ENCODE measurements at regions not wholly inside any gene's neighbourhood (a gene's known extent, or its start where the extent isn't known, plus 50 kb on each side); places are given as distances from the start of the nearest gene placed in this dataset.
A peak's percentile ranks its signal among the peaks of the same experiment; 100 is the strongest.

GRCh38 chr2:71842744-71843143, 304.9 kb downstream of the CYP26B1 start:
- WGBS, 4 donors: 96 to 97% (median 97%) methylated on average over 4 of the region's 4 CpGs
- Histone ChIP-seq H3K27ac (no peak overlapping the region), H3K4me3 (no peak overlapping the region), H3K9me3 (no peaks in the 10 kb centered on the region), H3K36me3 (no peaks in the 10 kb centered on the region), H3K27me3 (peaks cover 0 to 4% (median 0%) of the 10 kb centered on the region in 9 donors), H3K4me1 (peaks cover 0 to 11% (median 0%) of the 10 kb centered on the region in 12 donors)
- intact Hi-C loops (cut with DNase I): no loop called here
- DNase-seq: no peak
- TF ChIP-seq CTCF (IDR thresholded peaks at IDR 0.05) (no peak), POLR2A (IDR thresholded peaks at IDR 0.05) (no peak)
- ATAC-seq: no peak

- no peaks in the 10 kb centered on the region for H3K9me3 ChIP-seq
- no peaks in the 10 kb centered on the region for H3K36me3 ChIP-seq
- ATAC-seq (no peak), DNase-seq (no peak)
- intact Hi-C loops (cut with DNase I): no loop called here
- 75 to 87% (median 80%) methylated on average over 2 of the region's 2 CpGs for WGBS, 4 donors
- no peak overlapping the region for H3K4me3 ChIP-seq
- peaks cover 0 to 4% (median 0%) of the 10 kb centered on the region in 9 donors for H3K27me3 ChIP-seq
- TF ChIP-seq POLR2A (IDR thresholded peaks at IDR 0.05) (no peak), CTCF (IDR thresholded peaks at IDR 0.05) (no peak)
- H3K27ac ChIP-seq: no peak overlapping the region
- peaks cover 0 to 11% (median 0%) of the 10 kb centered on the region in 12 donors for H3K4me1 ChIP-seq
Measured at GRCh38 chr2:71839826-71840225, 307.8 kb downstream of the CYP26B1 start.

GRCh38 chr2:71834796-71835195, 312.9 kb downstream of the CYP26B1 start:
- WGBS, 4 donors: 85 to 95% (median 90%) methylated on average over 2 of the region's 2 CpGs
- TF ChIP-seq CTCF (IDR thresholded peaks at IDR 0.05) (no peak), POLR2A (IDR thresholded peaks at IDR 0.05) (no peak)
- DNase-seq (no peak), ATAC-seq (no peak)
- Histone ChIP-seq H3K27ac (no peak overlapping the region), H3K27me3 (no peaks in the 10 kb centered on the region), H3K9me3 (peaks cover 0 to 8% (median 0%) of the 10 kb centered on the region in 12 donors), H3K4me3 (no peak overlapping the region), H3K4me1 (peaks cover 0 to 37% (median 15%) of the 10 kb centered on the region in 12 donors), H3K36me3 (no peaks in the 10 kb centered on the region)
- intact Hi-C loops (cut with DNase I): no loop called here

GRCh38 chr2:71833855-71834560, 313.7 kb downstream of the CYP26B1 start:
- no peak for TF ChIP-seq CTCF (IDR thresholded peaks at IDR 0.05)
- no peak for TF ChIP-seq POLR2A (IDR thresholded peaks at IDR 0.05)
- H3K4me3 ChIP-seq: no peak overlapping the region
- intact Hi-C loops (cut with DNase I): no loop called here
- no peaks in the 10 kb centered on the region for H3K36me3 ChIP-seq
- peaks cover 0 to 8% (median 0%) of the 10 kb centered on the region in 12 donors for H3K9me3 ChIP-seq
- no peak overlapping the region for H3K27ac ChIP-seq
- ATAC-seq: peak; percentile 78 to 94 (median 90)
- 50 to 68% (median 59%) methylated on average over 6 of the region's 6 CpGs for WGBS, 4 donors
- H3K27me3 ChIP-seq: no peaks in the 10 kb centered on the region
- H3K4me1 ChIP-seq: peaks cover 0 to 39% (median 16%) of the 10 kb centered on the region in 12 donors
- peak; percentile 55 to 82 (median 75) for DNase-seq

Data from heart left ventricle (tissue), 16 donors.